HG03558 (cell line): ENCODE measurements at regions not wholly inside any gene's neighbourhood (a gene's known extent, or its start where the extent isn't known, plus 50 kb on each side); places are given as distances from the start of the nearest gene placed in this dataset.
A peak's percentile ranks its signal among the peaks of the same experiment; 100 is the strongest.
"Not testable (repeated sequence)": the region's sequence is repeated elsewhere in the genome, so short reads cannot be mapped to it uniquely, and the experiment has no call there.

ENCODE experiments used
- ATAC-seq: cut with Tn5 transposase; IDR thresholded peaks from one replicate; pipeline ENCODE4 v1.9.1; 2021; ENCODE audit warnings: moderate number of reproducible peaks; ENCODE audit not compliant: unreplicated experiment; ENCODE audit errors: extremely low read depth

DNA sequence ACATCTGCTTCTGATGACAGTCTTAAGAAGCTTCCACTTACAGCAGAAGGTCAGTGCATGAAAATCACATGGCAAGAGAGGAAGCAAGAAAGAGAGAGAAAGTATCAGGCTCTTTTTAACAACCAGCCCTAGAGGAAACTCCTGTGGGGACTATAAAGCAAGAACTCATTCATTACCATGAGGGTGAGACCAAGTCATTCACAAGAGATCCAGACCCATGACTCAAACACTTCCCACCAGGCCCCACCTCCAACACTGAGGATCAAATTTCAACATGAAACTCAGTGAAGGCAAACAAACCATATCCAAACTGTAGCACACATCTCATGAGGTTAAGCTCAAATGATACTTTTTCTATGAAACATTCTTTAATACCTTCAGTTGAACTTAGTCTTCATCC is 643.2 kb upstream of the SYNCRIP start:
- no peak for ATAC-seq

DNA sequence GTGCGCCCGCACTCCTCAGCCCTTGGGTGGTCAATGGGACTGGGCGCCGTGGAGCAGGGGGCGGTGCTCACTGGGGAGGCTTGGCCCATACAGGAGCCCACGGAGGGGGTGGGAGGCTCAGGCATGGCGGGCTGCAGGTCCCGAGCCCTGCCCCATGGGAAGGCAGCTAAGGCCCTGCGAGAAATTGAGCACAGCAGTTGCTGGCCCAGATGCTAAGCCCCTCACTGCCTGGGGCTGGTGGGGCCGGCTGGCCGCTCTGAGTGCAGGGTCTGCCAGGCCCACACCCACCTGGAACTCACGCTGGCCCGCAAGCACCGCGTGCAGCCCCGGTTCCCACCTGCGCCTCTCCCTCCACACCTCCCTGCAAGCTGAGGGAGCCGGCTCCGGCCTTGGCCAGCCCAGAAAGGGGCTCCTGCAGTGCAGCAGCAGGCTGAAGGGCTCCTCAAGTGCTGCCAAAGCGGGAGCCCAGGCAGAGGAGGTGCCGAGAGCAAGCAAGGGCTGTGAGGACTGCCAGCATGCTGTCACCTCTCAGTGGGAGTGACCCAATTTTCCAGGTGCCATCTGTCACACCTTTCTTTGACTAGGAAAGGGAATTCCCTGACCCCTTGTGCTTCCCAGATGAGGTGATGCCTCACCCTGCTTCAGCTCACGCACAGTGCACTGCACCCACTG is 642.3 kb upstream of the SYNCRIP start:
- ATAC-seq = not testable (repeated sequence)

DNA sequence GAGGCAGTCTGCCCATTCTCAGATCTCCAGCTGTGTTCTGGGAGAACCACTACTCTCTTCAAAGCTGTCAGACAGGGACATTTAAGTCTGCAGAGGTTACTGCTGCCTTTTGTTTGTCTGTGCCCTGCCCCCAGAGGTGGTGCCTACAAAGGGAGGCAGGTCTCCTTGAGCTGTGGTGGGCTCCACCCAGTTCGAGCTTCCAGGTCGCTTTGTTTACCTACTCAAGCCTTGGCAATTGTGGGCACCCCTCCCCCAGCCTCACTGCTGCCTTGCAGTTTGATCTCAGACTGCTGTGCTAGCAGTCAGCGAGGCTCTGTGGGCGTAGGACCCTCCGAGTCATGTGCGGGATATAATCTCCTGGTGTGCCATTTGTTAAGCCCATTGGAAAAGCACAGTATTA is 640.9 kb upstream of the SYNCRIP start:
- ATAC-seq = not testable (repeated sequence)

DNA sequence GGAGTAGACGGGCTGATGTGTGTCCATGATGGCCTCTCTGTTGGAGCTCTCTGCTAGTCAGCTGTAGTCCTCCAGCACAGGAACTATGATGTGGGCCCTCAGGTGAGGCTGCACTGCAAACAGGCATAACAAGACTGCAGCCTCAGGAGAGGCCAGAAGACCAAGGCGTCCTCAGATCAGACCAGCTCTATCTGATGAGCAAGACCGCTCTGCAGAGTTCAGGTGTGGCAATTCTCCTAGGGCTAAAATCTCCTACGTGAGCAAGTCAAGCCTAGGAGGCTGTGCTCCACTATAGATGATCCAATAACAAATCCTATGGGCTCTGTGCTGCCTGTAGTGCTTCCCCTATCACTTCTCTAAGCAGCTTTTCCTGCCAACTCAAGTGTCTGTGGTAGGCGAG is 633.4 kb upstream of the SYNCRIP start:
- ATAC-seq = no peak

DNA sequence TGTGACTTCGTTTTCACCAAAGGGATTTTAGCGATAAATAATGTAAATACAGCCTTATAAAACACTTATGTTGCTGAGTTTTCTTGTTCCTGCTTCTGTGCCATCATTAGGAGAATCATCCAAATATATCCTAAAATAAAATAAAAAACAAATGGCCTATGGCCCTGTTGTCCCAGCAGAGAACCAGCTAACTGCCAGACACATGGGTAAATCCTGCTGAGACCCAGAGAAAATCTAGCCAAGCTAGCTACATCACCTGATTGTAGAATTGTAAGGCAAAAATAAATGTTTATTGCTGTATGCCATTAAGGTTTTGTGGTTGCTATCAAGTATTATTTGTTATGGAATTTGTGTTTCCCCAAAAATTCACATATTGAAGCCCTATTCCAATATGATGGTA is 631.2 kb upstream of the SYNCRIP start:
- ATAC-seq = no peak

DNA sequence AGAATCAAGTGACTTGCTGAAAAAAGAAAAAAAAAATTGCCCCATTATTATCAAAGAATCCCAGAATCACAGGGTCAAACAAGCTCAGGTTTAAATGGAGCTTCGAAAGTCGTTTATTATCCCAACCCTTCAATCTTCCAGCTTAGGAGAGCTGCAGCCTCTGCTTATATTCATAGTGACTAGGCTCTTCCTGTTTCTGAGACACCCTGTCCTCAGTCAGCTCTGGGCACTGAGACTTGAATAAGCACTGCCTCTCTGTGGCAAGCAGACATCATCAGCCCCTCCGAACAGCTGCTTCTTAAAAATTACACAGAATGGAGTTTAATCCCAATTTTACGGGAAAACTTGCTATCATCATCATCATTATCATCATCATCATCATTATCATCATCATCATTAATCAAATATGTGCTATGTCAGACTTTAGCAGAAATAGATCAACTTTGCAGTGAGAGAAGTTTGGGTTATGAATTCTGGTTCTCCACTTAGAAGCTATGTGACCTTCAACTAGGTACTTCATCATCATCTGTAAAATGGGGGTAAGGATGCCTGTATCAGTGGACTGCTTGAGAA is 614.0 kb upstream of the SYNCRIP start:
- ATAC-seq = no peak

DNA sequence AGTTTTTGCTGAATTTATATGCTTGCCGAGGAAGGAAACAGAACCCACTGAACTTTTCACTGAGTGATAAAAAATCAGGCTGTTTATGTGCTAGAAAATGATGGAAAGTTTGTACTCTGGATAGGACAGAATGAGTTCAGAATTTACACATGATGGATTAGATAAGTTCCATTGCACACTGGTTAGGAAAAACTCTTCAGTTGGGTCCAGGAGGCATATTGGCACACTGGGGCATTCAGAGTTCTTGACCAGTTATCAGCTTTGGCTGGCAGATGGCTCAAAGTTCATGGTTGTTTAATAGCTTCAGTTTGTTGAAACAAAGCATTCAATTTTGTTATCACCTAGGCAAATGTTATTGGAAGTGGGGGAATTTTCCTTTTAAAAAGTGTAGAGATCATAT is 613.3 kb upstream of the SYNCRIP start:
- no peak for ATAC-seq

DNA sequence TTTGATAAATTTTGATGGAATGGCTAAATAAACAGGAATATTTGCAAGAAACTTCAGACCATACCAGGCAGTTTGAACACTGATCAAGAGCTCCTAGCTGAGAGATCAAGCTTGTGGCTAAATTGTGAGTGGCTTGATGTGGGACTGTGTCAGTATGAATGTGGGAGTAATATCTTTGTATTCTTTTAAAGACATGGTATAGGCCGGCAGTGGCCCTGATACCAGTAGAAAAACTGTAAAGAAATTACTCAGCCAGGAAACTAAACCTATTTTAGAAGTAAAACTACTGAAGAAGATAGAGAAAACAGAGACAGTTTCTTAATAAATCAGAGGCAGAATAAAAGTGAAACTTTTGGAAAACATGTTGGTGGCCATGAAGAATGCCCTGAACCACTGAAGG is 608.4 kb upstream of the SYNCRIP start:
- ATAC-seq = no peak

DNA sequence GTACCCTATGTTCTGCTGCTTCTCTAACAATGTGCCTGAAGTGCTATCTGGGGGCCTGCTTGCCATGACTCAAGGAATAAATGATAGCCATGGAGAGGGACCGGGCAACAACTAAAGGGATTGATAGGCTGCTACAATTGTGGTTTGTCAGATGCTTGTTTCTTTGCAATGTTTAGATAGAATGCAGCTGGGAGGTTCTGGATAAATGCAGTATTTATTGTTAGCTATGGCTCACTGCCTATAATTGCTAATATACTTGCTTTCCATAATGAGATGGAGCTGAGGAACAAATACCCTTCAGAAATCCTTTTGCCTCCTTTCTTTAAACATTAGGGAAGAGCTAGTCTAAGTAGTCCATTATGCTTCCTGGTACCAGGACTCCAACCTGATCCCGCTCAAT is 575.2 kb upstream of the SYNCRIP start:
- no peak for ATAC-seq

DNA sequence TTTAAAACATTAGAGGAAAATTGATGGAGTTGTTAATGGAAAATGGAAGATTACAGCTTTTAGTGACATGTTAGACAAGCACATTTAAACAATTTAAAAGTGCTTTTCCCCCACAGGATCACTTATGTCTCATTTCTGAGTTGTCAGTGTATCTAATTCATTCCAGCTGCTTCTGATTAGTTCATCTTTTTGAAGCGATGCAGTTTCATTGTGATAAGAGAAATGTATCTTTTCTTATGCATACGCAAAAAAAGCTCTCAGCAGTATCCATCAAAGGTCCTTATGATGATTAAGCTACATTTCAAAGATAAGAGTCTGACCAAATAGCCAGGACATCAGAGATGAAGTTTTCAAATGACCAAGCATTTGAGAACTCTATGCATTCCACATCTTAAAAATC is 572.6 kb upstream of the SYNCRIP start:
- no peak for ATAC-seq

DNA sequence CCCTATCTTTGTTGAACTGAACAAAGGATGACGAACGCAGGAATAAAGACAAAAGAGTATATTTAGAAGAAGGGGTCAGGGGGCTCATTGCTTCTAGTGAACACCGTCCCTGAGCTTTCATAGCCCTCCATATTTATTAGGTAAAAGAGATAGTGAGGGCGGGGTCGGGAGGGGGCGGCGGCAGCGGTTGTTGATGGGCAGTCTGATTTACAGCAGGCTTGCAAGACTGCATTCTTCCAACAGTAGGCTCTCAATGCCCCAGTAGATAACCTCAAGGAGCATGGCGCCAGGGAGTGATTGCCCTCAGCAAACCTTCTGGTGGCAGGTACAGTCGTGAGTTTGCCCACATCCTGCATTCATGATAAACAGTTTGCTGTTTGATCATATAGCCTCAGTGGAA is 563.3 kb upstream of the SYNCRIP start:
- ATAC-seq = no peak

DNA sequence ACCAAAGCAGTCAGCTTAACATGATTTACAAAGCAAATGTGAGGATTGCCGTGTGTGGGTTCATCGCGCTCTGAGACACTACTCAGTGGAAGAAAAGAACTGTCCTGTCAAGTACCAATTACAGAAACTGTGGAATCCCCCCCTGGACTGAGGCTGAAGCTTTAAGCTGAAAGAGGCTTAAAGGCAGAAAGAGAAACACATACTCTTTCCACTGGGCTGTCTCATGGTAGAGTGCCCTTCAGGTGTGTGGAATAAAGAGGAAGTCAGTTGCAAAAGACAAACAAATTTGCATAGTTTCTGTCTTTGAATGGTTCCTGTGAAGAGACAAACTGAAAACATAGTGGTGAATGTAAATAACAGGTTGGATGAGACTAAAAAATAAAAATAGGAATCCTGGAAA is 560.4 kb upstream of the SYNCRIP start:
- ATAC-seq = no peak

DNA sequence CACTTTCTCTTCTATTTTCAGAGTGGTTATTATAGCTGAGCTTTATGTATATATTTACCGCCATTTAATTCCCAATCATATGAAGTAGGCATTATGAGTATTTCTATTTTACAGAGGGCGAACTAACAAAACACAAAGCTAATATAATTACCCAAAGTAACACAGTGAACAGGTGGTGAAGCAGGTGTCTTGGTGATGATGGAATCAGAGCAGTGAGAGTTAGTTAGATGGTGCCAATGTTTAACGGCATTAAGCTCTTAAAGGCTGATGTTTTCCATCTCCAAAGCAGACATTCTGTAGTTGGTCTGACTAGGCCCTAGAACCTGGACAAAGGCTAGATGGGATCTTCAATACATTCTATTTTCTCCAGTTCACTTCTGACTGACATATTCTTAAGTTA is 551.1 kb upstream of the SYNCRIP start:
- no peak for ATAC-seq

DNA sequence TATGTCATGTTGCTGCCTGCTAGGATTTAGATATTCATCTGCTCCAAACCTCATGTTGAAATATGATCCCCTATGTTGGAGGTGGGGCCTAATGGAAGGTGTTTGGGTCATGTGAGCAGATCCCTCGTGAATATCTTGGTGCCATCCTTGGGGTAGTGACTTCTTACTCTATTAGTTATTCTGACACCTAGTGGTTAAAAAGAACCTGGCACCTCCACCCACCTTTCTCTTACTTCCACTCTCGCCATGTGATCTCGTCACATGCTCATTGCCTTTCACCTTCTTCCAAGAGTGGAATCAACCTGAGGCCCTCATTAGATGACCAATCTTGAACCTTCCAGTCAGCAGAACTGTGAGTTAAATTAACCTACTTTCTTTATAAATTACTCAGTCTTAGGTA is 549.4 kb upstream of the SYNCRIP start:
- ATAC-seq = peak; percentile 88

DNA sequence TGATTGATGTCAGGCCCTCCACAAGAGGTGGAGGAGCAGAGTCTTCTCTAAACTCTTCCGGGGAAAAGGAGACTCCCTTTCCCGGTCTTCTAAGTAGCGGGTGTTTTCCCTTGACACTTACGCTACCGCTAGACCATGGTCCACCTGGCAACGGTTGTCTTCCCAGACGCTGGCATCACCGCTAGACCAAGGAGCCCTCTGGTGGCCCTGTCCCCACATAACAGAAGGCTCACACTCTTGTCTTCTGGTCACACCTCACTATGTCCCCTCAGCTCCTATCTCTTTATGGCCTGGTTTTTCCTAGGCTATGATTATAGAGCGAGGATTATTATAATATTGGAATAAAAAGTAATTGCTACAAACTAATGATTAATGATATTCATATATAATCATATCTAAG is 532.5 kb upstream of the SYNCRIP start:
- not testable (repeated sequence) for ATAC-seq

DNA sequence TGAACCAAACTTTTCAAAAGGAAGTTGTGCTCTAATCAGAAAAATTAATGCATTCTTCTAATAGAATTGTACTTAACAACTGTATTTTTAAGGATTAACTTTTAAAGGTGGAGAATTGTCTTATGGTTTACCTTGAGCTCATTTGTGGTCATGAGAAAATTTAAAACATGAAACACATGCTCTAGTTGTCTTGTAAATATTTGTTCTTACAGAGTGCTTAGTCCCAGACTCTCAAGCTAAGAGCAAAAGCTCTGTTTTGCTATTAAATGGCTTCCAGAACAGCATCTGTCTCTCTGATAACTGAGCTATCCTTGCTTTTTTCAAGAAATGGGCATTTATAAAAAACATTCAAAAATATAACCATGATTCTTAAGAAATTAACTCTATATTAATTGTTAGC is 512.2 kb upstream of the SYNCRIP start:
- ATAC-seq = no peak

DNA sequence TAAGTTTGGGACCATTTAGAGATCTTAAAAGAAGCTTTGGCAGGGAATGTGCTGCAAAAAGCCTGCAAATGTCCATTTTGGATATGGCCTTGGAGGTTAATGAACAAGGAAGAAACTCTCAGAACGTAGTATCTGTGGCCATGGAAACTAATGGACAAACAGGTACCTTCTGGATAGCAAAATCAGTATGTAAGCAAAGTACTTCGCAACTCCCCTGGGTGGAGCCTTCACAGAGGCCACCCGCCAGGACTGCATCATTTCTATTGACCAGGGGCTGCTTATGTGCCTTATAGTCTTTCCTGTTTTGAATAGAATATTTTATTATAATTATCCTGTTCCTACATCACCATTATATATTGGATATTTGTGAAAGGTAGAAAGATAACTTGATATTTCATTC is 510.8 kb upstream of the SYNCRIP start:
- ATAC-seq = no peak

DNA sequence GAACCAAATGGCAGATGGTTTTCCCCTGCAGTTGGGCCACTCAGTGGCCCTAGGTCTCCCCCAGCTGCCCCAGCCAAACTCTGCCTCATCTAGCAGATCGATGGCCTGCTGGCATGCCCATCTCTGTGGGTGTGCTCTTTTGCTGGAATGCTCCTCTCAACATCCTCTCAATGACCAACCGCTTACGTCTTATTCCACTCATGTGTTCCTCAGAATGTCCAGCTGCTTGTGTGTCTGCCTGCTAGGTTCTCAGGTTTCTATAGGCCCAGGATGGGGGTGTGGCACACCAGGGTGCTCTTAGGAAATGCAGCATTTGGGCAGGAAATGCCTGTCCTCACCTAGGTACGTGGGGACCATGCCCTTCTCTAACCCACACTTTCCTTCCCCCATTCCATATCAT is 509.9 kb upstream of the SYNCRIP start:
- no peak for ATAC-seq

DNA sequence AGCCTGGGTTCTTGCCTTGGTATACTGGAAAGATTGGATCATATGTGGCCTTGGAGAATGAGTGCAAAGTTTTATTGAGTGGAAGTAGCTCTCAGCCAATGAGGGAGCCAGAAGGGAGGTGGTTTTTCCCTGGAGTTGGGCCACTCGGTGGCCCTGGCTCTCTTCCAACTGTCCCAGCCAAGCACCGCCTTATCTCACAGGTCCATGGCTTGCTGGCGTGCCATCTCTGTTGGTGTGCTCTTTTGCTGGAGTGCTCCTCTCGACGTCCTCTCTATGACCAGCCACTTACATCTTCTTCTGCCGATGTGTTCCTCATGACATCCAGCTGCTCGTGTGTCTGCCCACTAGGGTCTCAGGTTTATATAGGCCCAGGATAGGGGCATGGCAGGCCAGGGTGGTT is 505.9 kb upstream of the SYNCRIP start:
- no peak for ATAC-seq

DNA sequence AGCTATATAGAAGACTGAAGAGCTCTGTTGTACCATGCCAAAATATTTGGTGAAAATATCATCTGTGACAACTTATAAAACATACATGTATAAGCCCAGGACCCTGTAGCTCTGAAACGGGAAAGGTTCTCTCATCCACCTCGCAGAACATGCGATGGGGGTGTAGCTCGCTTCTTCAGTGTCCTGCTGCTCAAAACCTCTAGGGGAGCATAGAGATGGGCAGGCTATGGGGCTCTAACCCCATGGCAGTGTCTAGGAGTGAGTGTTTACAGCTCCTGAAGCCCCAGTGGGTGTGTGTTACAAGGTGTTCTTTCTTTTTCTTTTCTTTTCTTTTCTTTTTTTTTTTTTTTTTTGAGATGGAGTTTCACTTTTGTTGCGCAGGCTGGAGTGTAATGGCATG is 505.2 kb upstream of the SYNCRIP start:
- ATAC-seq = no peak

DNA sequence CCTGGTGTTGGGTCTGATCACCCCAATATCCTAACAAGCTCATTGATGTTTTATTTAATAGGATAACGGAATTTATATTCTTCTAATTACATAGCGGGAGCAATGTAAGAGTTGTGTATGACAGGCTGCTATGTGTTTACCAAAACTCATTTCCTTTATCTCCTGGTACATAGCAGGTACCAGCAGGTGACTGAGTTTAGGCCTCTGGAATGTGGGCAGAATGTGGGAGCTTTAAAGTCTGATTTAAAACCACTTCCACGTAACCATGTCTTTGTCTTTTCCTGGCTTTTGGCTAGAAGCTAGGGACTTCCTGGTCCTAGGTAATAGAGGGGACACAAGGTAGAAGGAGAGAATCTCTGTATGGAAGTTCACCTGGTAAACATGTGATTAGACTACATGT is 504.6 kb upstream of the SYNCRIP start:
- no peak for ATAC-seq

DNA sequence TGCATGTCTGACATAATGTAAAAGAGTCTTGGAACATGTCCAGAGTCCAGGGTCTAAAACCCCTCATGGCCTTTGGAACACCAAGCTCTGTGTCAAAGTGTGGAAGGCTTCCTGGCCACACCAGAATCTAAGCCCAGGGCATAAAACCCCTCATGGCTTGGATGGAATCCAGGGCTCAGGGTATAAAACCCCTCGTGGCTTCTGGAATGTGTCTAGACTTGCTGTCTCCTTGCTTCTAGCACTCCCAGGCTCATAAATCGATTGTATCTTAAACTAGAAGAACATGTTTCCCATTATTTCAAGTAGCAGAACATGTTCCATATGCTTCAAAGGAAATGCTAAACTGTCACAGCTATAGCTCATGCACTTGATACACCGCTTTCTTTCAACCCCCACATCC is 504.1 kb upstream of the SYNCRIP start:
- ATAC-seq = not testable (repeated sequence)
